Right ventricle myocardium inferior (tissue), 1 donor: ENCODE measurements at regions not wholly inside any gene's neighbourhood (a gene's known extent, or its start where the extent isn't known, plus 50 kb on each side); places are given as distances from the start of the nearest gene placed in this dataset.
"Not testable (repeated sequence)": the region's sequence is repeated elsewhere in the genome, so short reads cannot be mapped to it uniquely, and the experiment has no call there.

Source experiments
- ATAC-seq: fragments of 200-7000 bp; cut with Tn5 transposase; one replicate; pipeline ENCODE4 v1.9.1; 2020; ENCODE audit warnings: mild to moderate bottlenecking, moderate library complexity
- DNase-seq: peaks from one replicate; pipeline ENCODE4 v3.0.0; 2021; ENCODE audit errors: missing footprints
- intact Hi-C: fragments of 100-400 bp; cut with DNase I; formaldehyde crosslinking; loops from one replicate; pipeline ENCODE4 v1.11.0; 2022
- donor health status: DM: no; HTN: yes; CAD: no; lungs with severe emphysema.

DNA sequence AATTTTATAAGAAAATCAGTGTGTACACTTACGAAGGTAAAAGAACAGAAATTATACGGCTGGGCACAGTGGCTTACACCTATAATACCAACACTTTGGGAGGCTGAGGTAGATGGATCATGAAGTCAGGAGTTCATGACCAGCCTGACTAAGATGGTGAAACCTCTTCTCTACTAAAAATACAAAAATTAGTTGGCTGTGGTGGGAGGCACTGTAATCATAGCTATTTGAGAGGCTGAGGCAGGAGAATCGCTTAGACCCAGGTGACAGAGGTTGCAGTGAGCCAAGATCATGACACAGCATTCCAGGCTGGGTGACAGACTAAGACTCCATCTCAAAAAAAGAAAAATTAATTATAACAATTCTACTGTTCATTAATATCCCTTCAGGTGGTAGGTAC is 151.9 kb downstream of the ZNF737 start:
- ATAC-seq: no peak
- no peak for DNase-seq
- intact Hi-C loops: no loop called here

- intact Hi-C loops: no loop called here
- DNase-seq: no peak
- ATAC-seq: no peak
These were observed 152.7 kb downstream of the ZNF737 start for GRCh38 chr19:20412846-20413245.

DNA sequence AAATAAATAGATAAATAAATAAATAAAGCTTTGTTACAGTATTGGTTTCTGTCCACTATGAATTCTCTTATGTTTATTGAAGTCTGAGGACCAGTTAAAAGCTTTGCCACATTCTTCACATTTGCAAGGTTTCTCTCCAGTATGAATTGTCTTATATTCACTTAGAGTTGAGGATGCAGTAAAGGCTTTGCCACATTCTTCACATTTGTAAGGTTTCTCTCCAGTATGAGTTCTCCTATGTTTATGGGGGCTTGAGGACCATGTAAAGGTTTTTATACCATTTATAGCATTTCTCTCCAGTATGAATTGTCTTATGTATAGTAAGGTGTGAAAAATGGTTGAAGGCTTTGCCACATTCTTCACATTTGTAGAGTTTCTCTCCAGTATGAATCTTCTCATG is 168.3 kb downstream of the ZNF737 start:
- no peak for ATAC-seq
- intact Hi-C loops: no loop called here
- no peak for DNase-seq

- ATAC-seq: no peak
- DNase-seq: no peak
- intact Hi-C loops: no loop called here
These were observed 176.8 kb downstream of the ZNF737 start for GRCh38 chr19:20388706-20389225.

DNA sequence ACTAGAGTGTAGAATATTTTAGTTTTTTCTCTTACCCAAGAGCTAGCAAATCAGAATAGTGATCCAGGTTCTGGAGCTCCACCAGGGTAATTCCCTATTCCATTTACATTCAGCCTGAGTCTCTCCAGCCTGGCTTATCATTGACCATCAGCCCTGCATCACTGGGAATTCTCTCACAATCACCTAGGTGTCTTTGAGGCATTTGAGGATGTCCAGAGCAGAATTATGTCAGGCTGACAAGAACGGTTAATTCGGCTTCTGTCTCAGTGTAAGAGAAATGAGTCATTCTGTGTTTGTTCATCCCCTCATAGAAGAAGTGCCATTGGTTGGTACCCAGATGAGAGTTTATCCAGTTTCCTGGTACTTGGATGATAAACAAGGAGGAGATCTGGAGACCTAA is 180.5 kb downstream of the ZNF737 start:
- DNase-seq (no peak), ATAC-seq (no peak)
- intact Hi-C loops: no loop called here

- ATAC-seq (no peak), DNase-seq (no peak)
- intact Hi-C loops: no loop called here
These were observed 193.7 kb downstream of the ZNF737 start for GRCh38 chr19:20371911-20372310.

DNA sequence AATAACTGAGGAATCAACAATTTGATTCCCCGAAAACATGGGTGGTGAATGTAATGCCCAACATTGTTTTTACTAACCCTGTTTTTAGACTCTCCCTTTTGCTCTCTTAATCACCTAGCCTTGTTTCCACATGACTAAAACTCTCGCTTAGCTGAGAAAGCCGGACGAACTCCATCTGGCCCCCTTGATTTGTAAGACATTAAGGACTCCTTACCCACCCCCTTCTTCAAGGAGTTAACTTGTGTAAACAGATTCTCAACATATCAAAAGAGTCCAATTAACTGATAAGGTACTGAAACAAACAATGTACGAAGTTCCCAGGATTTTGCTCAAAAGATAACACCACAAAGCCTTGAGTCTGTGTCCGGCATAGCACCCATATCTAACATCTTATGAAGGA is 194.3 kb downstream of the ZNF737 start:
- ATAC-seq, DNase-seq, intact Hi-C loops: not testable (repeated sequence)

DNA sequence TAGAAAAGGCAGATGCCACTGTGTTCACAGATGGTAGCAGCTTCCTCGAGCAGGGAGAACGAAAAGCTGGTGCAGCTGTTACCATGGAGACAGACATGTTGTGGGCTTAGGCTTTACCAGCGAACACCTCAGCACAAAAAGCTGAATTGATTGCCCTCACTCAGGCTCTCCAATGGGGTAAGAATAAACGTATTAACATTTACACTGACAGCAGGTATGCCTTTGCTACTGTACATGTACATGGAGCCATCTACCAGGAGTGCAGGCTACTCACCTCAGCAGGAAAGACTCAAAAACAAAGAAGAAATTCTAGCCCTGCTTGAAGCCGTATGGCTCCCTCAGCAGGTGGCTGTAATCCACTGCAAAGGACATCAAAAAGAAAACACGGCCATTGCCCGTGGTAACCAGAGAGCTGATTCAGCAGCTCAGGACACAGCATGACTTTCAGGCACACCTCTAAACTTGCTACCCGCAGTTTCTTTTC is 197.7 kb downstream of the ZNF737 start:
- no peak for DNase-seq
- ATAC-seq: no peak
- intact Hi-C loops: no loop called here

- ATAC-seq (no peak), DNase-seq (no peak)
- intact Hi-C loops: no loop called here
These were observed 198.1 kb downstream of the ZNF486 start for GRCh38 chr19:20365146-20365545.

GRCh38 chr19:20359933-20360720 is 193.1 kb downstream of the ZNF486 start:
- intact Hi-C loops: no loop called here
- DNase-seq: no peak
- no peak for ATAC-seq

DNA sequence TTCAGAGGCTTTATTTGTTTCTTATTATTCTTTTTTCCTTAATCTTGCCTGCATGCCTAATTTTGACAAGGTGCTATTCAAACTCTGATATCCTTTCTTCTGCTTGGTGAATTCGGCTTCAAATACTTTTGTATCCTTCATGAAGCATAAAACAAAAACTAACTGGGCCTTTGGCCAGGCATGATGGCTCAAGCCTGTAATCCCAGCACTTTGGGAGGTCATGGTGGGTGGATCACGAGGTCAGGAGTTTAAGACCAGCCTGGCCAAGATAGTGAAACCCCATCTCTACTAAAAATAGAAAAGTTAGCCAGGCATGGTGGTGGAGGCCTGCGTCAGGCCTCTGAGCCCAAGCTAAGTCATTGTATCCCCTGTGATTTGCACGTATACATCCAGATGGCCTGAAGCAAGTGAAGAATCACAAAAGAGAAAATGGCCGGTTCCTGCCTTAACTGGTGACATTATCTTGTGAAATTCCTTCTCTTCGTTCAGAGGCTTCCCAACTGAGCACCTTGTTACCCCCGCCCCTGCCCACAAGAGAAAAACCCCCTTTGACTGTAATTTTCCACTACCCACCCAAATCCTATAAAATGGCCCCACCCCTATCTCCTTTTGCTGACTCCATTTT is 191.9 kb downstream of the ZNF486 start:
- ATAC-seq, DNase-seq, intact Hi-C loops: not testable (repeated sequence)

DNA sequence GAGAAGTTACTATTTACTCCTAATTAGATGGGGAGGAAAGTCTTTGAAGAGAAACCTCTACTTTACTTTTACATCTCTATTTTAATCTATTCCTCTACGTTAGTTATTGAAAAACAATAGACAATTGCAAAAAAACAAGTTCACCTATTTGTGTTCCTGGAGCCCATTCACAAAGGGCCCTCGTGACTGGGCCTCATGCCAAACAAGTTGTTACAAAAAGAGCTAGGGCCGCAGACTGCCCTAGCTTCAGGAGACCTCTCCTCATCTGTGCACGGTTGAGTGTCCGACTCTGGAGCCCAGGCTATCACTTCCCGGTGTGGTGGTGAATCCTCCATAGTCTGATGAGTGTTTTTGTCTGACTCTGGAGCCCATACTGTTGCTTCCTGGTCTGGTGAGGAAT is 190.9 kb downstream of the ZNF486 start:
- DNase-seq (no peak), ATAC-seq (no peak)
- intact Hi-C loops: no loop called here

GRCh38 chr19:20351244-20351643 is 184.2 kb downstream of the ZNF486 start:
- intact Hi-C loops: no loop called here
- DNase-seq (no peak), ATAC-seq (no peak)

- intact Hi-C loops: no loop called here
- DNase-seq: no peak
- no peak for ATAC-seq
These were observed 182.2 kb downstream of the ZNF486 start for GRCh38 chr19:20349206-20349605.

DNA sequence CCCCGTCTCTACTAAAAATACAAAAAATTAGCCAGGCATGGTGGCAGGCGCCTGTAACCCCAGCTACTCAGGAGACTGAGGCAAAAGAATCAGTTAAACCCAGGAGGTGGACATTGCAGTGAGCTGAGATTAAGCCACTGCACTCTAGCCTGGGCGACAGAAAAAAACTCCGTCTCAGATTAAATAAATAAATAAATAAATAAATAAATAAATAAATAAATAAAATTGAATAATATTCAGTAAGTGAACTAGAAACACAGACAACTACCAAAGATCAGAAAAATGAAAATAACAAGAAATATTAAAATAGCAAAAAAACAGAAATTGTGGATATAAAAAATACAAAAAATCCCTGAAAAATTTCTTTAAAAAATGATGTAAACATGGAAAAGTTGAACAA is 172.4 kb downstream of the ZNF486 start:
- intact Hi-C loops: no loop called here
- ATAC-seq (no peak), DNase-seq (no peak)

DNA sequence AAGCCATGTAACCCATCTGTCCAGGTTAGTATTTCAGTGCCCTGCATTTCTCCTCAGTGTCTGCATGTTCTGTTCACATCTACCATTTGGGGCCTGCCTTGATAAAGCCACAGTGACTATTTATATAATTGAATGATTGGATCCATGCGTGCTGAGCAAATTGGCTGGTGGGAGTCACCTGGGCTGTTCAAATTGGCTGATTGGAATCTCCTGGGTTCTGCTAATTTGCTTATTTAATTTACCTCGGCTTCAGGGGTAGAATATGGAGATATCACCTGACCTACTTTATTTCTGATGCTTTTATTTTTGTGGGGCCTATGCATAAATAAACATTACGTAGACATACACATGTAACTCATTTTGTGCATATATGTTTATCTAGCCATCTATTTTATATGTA is 167.7 kb downstream of the ZNF486 start:
- ATAC-seq: no peak
- DNase-seq: no peak
- intact Hi-C loops: no loop called here

- DNase-seq (no peak), ATAC-seq (no peak)
These were observed 166.5 kb downstream of the ZNF486 start for GRCh38 chr19:20333508-20333907.

GRCh38 chr19:20325151-20325550 is 158.1 kb downstream of the ZNF486 start:
- intact Hi-C loops: no loop called here
- no peak for ATAC-seq
- DNase-seq: no peak

More at GRCh38 chr19:20333508-20333907, 166.5 kb downstream of the ZNF486 start:
- intact Hi-C loops: no loop called here

DNA sequence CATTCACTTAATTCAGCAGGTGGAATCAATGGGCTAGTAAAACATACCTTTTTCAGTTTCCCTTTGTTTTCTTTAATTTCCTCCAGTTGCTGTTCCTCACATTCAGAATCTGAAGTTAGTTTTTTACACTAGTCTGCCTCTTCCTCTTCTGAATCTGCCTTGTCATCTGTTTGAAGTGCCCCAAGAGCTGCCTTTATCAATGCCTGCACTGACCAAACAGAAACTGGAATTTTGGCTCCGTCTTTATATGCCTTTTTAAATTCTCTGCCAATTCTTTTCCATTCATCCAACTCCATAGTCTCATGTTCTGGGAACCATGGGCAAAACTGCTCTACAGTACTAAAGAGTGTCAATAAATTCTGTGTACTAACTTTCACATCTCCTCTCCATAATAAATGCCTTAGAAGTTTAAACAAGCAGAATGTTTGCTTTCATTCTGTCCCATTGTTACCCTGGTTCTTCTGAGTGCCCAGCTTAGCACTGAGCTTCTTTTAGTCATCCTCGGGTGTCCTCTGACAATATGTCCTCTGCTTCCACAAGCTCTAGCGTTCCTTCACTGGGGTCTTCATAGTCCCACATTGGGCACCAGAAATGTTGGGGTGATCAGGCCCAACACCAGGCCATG is 154.2 kb downstream of the ZNF486 start:
- ATAC-seq (no peak), DNase-seq (no peak)
- intact Hi-C loops: no loop called here

DNA sequence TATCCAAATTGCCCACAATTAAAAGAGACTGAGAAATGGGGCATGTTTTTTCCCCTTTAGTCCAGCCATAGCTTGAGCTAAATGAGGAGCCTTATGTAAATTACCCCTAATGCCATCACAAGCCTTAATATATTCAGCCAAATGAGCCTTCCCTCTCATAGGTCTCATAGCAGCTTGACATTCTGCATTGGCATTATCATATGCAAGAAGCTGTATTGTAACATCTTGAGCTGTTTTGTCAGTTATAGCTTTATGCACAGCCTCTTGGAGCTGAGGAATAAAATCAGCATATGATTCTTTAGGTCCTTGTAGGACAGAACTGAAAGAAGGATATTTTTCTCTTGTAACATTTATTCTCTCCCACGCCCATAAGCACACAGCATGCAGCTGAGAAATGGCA is 153.2 kb downstream of the ZNF486 start:
- no peak for DNase-seq
- no peak for ATAC-seq
- intact Hi-C loops: no loop called here
